B cell (primary cell): ENCODE measurements at regions not wholly inside any gene's neighbourhood (a gene's known extent, or its start where the extent isn't known, plus 50 kb on each side); places are given as distances from the start of the nearest gene placed in this dataset.

Experiments
- ATAC-seq: fragments of 200-7000 bp; cut with Tn5 transposase; one replicate; pipeline ENCODE4 v1.10.0; 2021; ENCODE audit warnings: low read depth, mild to moderate bottlenecking, moderate number of reproducible peaks, moderate library complexity
- CTCF ChIA-PET: fragments of 350-600 bp; sonication (Branson Sonifier 250); formaldehyde crosslinking; loops from one replicate; lab custom pipeline; 2021; ENCODE audit warnings: antibody characterized with exemption, inconsistent platforms; lab: Charles Lee
- POLR2A ChIA-PET: fragments of 350-600 bp; sonication (Branson Sonifier 250); formaldehyde crosslinking; loops from one replicate; lab custom pipeline; 2021; ENCODE audit warnings: antibody characterized with exemption; lab: Charles Lee
- DNase-seq: peaks from one replicate; pipeline ENCODE4 v3.0.0; 2013
- H2AFZ ChIP-seq: 2 replicates; pipeline ENCODE4 v1.6.1; 2012; ENCODE audit warnings: mild to moderate bottlenecking, low read depth, low read length; ENCODE audit not compliant: insufficient read depth, poor library complexity, severe bottlenecking
- H3K27ac ChIP-seq, 2 donors: 1 replicate in 1 of 2; 2 replicates in 1 of 2; pipeline ENCODE4 v1.5.1; 2012 to 2013; ENCODE audit warnings: low read length in 2 of 2, mild to moderate bottlenecking in 2 of 2, moderate library complexity in 1 of 2
- H3K27me3 ChIP-seq, 4 experiments: fragments of 200-600 bp in 1 of 4; sonication (generic) in 1 of 4; replicated peaks in 1 of 4; 1 replicate in 2 of 4; 2 replicates in 2 of 4; pipeline versions ENCODE4 v1.6.1 to v1.7.0; 2013 to 2016; ENCODE audit warnings: low read length in 3 of 4, mild to moderate bottlenecking in 2 of 4, mixed read lengths in 1 of 4, moderate library complexity in 1 of 4; ENCODE audit not compliant: insufficient read depth in 4 of 4, control insufficient read depth in 3 of 4; ENCODE audit errors: control extremely low read depth in 1 of 4
- H3K36me3 ChIP-seq, 2 experiments: replicated peaks in 1 of 2; 1 replicate in 1 of 2; 2 replicates in 1 of 2; pipeline versions ENCODE4 v1.6.1 to v1.7.1; 2013; ENCODE audit warnings: low read length in 1 of 2; ENCODE audit not compliant: insufficient read depth in 2 of 2, control insufficient read depth in 1 of 2; ENCODE audit errors: control extremely low read depth in 1 of 2, extremely low read depth in 1 of 2
- H3K4me1 ChIP-seq, 2 donors: fragments of 200-600 bp in 1 of 2; sonication (generic) in 1 of 2; 1 replicate in 1 of 2; 2 replicates in 1 of 2; pipeline versions ENCODE4 v1.5.1 to v1.6.1; 2013 to 2017; ENCODE audit warnings: low read length in 2 of 2; ENCODE audit not compliant: control insufficient read depth in 2 of 2, insufficient read depth in 2 of 2
- H3K4me2 ChIP-seq: replicated peaks from 2 replicates; pipeline ENCODE3; 2012; ENCODE audit warnings: mild to moderate bottlenecking, low read depth, low read length; ENCODE audit not compliant: poor library complexity, severe bottlenecking
- H3K4me3 ChIP-seq, 5 experiments: fragments of 200-600 bp in 1 of 5; sonication (generic) in 1 of 5; 1 replicate in 3 of 5; 2 replicates in 2 of 5; pipeline versions ENCODE4 v1.5.1 to v1.7.0; 2011 to 2016; ENCODE audit warnings: low read length in 4 of 5, mild to moderate bottlenecking in 4 of 5, low read depth in 2 of 5, control low read depth in 1 of 5, moderate library complexity in 1 of 5; ENCODE audit not compliant: insufficient read depth in 1 of 5; ENCODE audit errors: control extremely low read depth in 1 of 5, extremely low read depth in 1 of 5
- H3K79me2 ChIP-seq: fragments of 200-600 bp; sonication (generic); one replicate; pipeline ENCODE4 v1.6.0; 2016; ENCODE audit warnings: low read length; ENCODE audit not compliant: control insufficient read depth, insufficient read depth
- H3K9ac ChIP-seq: fragments of 200-600 bp; sonication (generic); 2 replicates; pipeline ENCODE4 v1.6.1; 2017; ENCODE audit warnings: mild to moderate bottlenecking, low read length, moderate library complexity
- H3K9me3 ChIP-seq, 3 donors: one replicate each; pipeline versions ENCODE4 v1.6.1 to v1.7.1; 2013; ENCODE audit warnings: low read length in 2 of 3; ENCODE audit not compliant: control insufficient read depth in 2 of 3, insufficient read depth in 1 of 3; ENCODE audit errors: control extremely low read depth in 1 of 3
- H4K20me1 ChIP-seq: 2 replicates; pipeline ENCODE4 v1.6.0; 2012; ENCODE audit warnings: mild to moderate bottlenecking, low read length; ENCODE audit not compliant: insufficient read depth, control insufficient read depth, poor library complexity, severe bottlenecking
- H3K27ac Mint-ChIP-seq: one replicate; pipeline ENCODE4 v1.8.0; 2021; ENCODE audit warnings: mixed read lengths
- H3K27me3 Mint-ChIP-seq: one replicate; pipeline ENCODE4 v1.8.0; 2021; ENCODE audit warnings: mixed read lengths
- H3K4me1 Mint-ChIP-seq: one replicate; pipeline ENCODE4 v1.8.0; 2021; ENCODE audit warnings: mixed read lengths
- H3K4me3 Mint-ChIP-seq: one replicate; pipeline ENCODE4 v1.8.0; 2021; ENCODE audit warnings: mixed read lengths
- H3K9me3 Mint-ChIP-seq: one replicate; pipeline ENCODE4 v1.8.0; 2022; ENCODE audit warnings: mixed read lengths; ENCODE audit not compliant: insufficient read depth
- CTCF ChIP-seq: fragments of 200-600 bp; IDR thresholded peaks from one replicate; pipeline ENCODE4 v1.8.0; 2022; ENCODE audit warnings: antibody characterized with exemption, mild to moderate bottlenecking
- EZH2 ChIP-seq: IDR thresholded peaks from 2 replicates; pipeline ENCODE4 v1.6.1; 2012; ENCODE audit warnings: borderline replicate concordance, low read depth, mild to moderate bottlenecking, moderate library complexity, low read length; ENCODE audit not compliant: insufficient read depth, poor library complexity, severe bottlenecking
- WGBS: methylation state at CpG from one replicate; pipeline ENCODE4 v1.1.5; 2013; ENCODE audit warnings: missing lambda C conversion rate; ENCODE audit not compliant: insufficient coverage; 5-methylcytosine and 5-hydroxymethylcytosine counted together
- intact Hi-C: fragments of 100-400 bp; cut with micrococcal nuclease; formaldehyde crosslinking; loops from one replicate; pipeline ENCODE4 v1.10.0; 2022

GRCh38 chr6:68054756-68055155, 580.3 kb upstream of the ADGRB3 start:
- Histone ChIP-seq H3K9ac (no peak overlapping the region), H3K79me2 (no peaks in the 10 kb centered on the region), H3K27ac (no peak overlapping the region), H3K4me1 (no peaks in the 10 kb centered on the region), H3K4me2 (no peak overlapping the region), H3K9me3 (no peaks in the 10 kb centered on the region), H3K36me3 (no peaks in the 10 kb centered on the region), H3K27me3 (no peaks in the 10 kb centered on the region), H2AFZ (no peak overlapping the region), H4K20me1 (no peaks in the 10 kb centered on the region), H3K4me3 (no peak overlapping the region)
- TF ChIP-seq CTCF = no peak
- no peak for TF ChIP-seq EZH2
- no CpG with 5 or more reads among the region's 1 CpG for WGBS
- Mint-ChIP-seq H3K27ac (no peak overlapping the region), H3K4me3 (no peak overlapping the region), H3K9me3 (peaks cover 2% of the 10 kb centered on the region), H3K27me3 (no peaks in the 10 kb centered on the region), H3K4me1 (no peaks in the 10 kb centered on the region)
- DNase-seq (no peak), ATAC-seq (no peak)
- POLR2A ChIA-PET = no interaction called here
- intact Hi-C loops = no loop called here
- CTCF ChIA-PET = no interaction called here

GRCh38 chr6:68053805-68054373, 581.2 kb upstream of the ADGRB3 start:
- no peak overlapping the region for H3K4me3 ChIP-seq
- intact Hi-C loops = no loop called here
- no peak for ATAC-seq
- no peaks in the 10 kb centered on the region for H3K9me3 ChIP-seq
- 84% methylated on average over 2 of the region's 4 CpGs for WGBS
- H3K36me3 ChIP-seq = no peaks in the 10 kb centered on the region
- Mint-ChIP-seq H3K9me3 (peaks cover 2% of the 10 kb centered on the region), H3K4me3 (no peak overlapping the region), H3K4me1 (no peaks in the 10 kb centered on the region), H3K27me3 (no peaks in the 10 kb centered on the region), H3K27ac (no peak overlapping the region)
- H2AFZ ChIP-seq = no peak overlapping the region
- no peak for DNase-seq
- no peaks in the 10 kb centered on the region for H3K4me1 ChIP-seq
- H3K79me2 ChIP-seq = no peaks in the 10 kb centered on the region
- H4K20me1 ChIP-seq = no peaks in the 10 kb centered on the region
- H3K4me2 ChIP-seq = no peak overlapping the region
- ChIA-PET CTCF (no interaction called here), POLR2A (no interaction called here)
- TF ChIP-seq EZH2 (no peak), CTCF (no peak)
- no peak overlapping the region for H3K27ac ChIP-seq
- no peaks in the 10 kb centered on the region for H3K27me3 ChIP-seq
- no peak overlapping the region for H3K9ac ChIP-seq
